Smooth muscle cell (in vitro differentiated cells): ENCODE measurements at regions not wholly inside any gene's neighbourhood (a gene's known extent, or its start where the extent isn't known, plus 50 kb on each side); places are given as distances from the start of the nearest gene placed in this dataset.
A peak's percentile ranks its signal among the peaks of the same experiment; 100 is the strongest.

Experiments used
- DNase-seq: peaks from one replicate; lab custom pipeline; 2025; ENCODE audit not compliant: unreplicated experiment; lab: John Stamatoyannopoulos, UW
- H2AFZ ChIP-seq: fragments of 200-600 bp; sonication (generic); 2 replicates; pipeline ENCODE4 v1.6.0; 2016; ENCODE audit warnings: antibody characterized with exemption, low read depth, mild to moderate bottlenecking
- H3F3A ChIP-seq: fragments of 200-600 bp; sonication (generic); 2 replicates; pipeline ENCODE4 v1.6.0; 2017; ENCODE audit warnings: antibody characterized with exemption, low read depth
- H3K27ac ChIP-seq: fragments of 200-600 bp; sonication (generic); 2 replicates; pipeline ENCODE4 v1.5.1; 2016; ENCODE audit warnings: low read depth, mild to moderate bottlenecking
- H3K27me3 ChIP-seq: fragments of 200-600 bp; sonication (generic); 2 replicates; pipeline ENCODE4 v1.6.1; 2016; ENCODE audit warnings: low read depth, mild to moderate bottlenecking
- H3K36me3 ChIP-seq: fragments of 200-600 bp; sonication (generic); 2 replicates; pipeline ENCODE4 v1.5.1; 2016; ENCODE audit warnings: low read depth
- H3K4me1 ChIP-seq: fragments of 200-600 bp; sonication (generic); 2 replicates; pipeline ENCODE4 v1.5.1; 2016; ENCODE audit warnings: low read depth
- H3K4me2 ChIP-seq: fragments of 200-600 bp; sonication (generic); 2 replicates; pipeline ENCODE4 v1.6.0; 2016; ENCODE audit warnings: mild to moderate bottlenecking
- H3K4me3 ChIP-seq: fragments of 200-600 bp; sonication (generic); 2 replicates; pipeline ENCODE4 v1.5.1; 2016; ENCODE audit warnings: mild to moderate bottlenecking
- H3K79me2 ChIP-seq: fragments of 200-600 bp; sonication (generic); 2 replicates; pipeline ENCODE4 v1.6.0; 2016; ENCODE audit warnings: low read depth, mild to moderate bottlenecking
- H3K9ac ChIP-seq: fragments of 200-600 bp; sonication (generic); 2 replicates; pipeline ENCODE4 v1.6.0; 2016; ENCODE audit warnings: low read depth
- H3K9me3 ChIP-seq: fragments of 200-600 bp; sonication (generic); replicated peaks from 2 replicates; pipeline ENCODE4 v1.5.1; 2016; ENCODE audit warnings: low read depth
- H4K20me1 ChIP-seq: fragments of 200-600 bp; sonication (generic); 2 replicates; pipeline ENCODE4 v1.6.0; 2016; ENCODE audit warnings: low read depth
- WGBS: methylation state at CpG from one replicate; pipeline ENCODE4 v1.1.7; 2016; ENCODE audit warnings: low lambda C conversion rate; 5-methylcytosine and 5-hydroxymethylcytosine counted together
- TF ChIP-seq, protein P1 (sequence below): fragments of 200-600 bp; sonication (generic); IDR thresholded peaks from 2 replicates; pipeline ENCODE4 v1.5.1; 2017; ENCODE audit warnings: borderline replicate concordance, mild to moderate bottlenecking, antibody characterized with exemption; ENCODE audit not compliant: insufficient read depth, poor library complexity, severe bottlenecking

DNA sequence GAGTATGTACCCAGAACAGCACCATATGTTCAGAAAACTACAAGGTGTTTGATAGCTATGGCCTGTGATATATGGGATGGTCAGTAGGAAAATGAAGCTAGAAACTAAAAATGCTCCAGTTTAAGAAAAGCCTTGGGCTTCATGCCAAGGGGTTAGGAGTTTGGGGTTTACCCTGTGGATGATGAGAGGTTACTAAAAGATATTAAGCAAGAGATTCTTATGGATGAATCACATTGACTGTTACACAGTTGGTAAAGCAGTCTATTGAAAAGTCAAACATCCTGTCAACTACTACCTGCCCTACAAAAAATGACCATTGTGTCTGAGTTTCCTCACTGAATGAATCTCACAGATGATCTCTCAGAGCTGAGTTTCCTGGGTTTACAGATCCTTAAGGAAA lies 166.2 kb upstream of the INHBA start:
- DNase-seq = no peak
- H3K9me3 ChIP-seq = no peaks in the 10 kb centered on the region

DNA sequence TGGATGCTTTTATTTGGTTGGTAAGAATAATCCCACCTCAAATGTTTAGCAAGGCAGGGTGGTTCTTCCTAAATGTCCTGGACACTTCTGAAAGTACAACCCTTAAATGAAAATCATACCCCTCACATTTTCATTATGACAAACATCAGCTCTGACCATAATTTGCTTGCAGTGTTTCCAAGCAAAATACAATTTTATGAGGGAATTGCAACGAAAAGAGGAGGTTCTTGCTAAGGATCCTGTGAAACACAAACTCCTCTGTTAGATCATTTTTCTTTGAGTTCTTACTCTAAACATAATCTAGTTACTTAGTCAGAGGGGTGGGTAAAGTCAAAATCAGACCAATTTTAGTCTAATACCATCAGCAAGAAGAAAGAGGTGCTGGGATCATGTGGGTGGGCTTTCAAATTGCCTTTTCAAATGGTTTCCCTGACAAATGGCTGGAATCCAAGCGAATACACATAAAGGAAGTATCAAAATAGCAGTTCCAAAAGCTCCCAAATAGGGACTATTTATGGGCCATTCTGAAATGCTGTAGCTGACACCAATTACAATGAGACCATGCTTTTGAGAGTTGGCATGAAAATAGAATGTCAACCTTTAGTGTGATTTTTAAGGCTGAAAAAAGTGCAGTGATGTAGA lies 164.9 kb upstream of the INHBA start:
- Histone ChIP-seq H3F3A (no peaks in the 10 kb centered on the region), H4K20me1 (no peaks in the 10 kb centered on the region), H3K4me3 (no peak overlapping the region), H3K79me2 (no peaks in the 10 kb centered on the region), H3K9ac (no peak overlapping the region), H3K4me2 (no peak overlapping the region), H3K36me3 (no peaks in the 10 kb centered on the region), H3K27me3 (no peaks in the 10 kb centered on the region), H3K9me3 (no peaks in the 10 kb centered on the region), H3K4me1 (peaks cover 4% of the 10 kb centered on the region), H2AFZ (peak overlapping the region; percentile 61), H3K27ac (no peak overlapping the region)
- DNase-seq = no peak
- TF ChIP-seq, protein P1, sequence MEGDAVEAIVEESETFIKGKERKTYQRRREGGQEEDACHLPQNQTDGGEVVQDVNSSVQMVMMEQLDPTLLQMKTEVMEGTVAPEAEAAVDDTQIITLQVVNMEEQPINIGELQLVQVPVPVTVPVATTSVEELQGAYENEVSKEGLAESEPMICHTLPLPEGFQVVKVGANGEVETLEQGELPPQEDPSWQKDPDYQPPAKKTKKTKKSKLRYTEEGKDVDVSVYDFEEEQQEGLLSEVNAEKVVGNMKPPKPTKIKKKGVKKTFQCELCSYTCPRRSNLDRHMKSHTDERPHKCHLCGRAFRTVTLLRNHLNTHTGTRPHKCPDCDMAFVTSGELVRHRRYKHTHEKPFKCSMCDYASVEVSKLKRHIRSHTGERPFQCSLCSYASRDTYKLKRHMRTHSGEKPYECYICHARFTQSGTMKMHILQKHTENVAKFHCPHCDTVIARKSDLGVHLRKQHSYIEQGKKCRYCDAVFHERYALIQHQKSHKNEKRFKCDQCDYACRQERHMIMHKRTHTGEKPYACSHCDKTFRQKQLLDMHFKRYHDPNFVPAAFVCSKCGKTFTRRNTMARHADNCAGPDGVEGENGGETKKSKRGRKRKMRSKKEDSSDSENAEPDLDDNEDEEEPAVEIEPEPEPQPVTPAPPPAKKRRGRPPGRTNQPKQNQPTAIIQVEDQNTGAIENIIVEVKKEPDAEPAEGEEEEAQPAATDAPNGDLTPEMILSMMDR = no peak
- 79% methylated on average over 2 of the region's 2 CpGs for WGBS

More for the DNA sequence above, 166.2 kb upstream of the INHBA start:
- Histone ChIP-seq H3K9ac (no peak overlapping the region), H3K79me2 (no peaks in the 10 kb centered on the region), H3K27ac (no peak overlapping the region), H4K20me1 (no peaks in the 10 kb centered on the region), H3K36me3 (no peaks in the 10 kb centered on the region), H3K4me2 (peak overlapping the region; percentile 50), H3K4me3 (no peak overlapping the region), H3F3A (no peaks in the 10 kb centered on the region), H3K4me1 (peaks cover 4% of the 10 kb centered on the region), H3K27me3 (no peaks in the 10 kb centered on the region), H2AFZ (no peak overlapping the region)
- TF ChIP-seq, protein P1 = no peak

DNA sequence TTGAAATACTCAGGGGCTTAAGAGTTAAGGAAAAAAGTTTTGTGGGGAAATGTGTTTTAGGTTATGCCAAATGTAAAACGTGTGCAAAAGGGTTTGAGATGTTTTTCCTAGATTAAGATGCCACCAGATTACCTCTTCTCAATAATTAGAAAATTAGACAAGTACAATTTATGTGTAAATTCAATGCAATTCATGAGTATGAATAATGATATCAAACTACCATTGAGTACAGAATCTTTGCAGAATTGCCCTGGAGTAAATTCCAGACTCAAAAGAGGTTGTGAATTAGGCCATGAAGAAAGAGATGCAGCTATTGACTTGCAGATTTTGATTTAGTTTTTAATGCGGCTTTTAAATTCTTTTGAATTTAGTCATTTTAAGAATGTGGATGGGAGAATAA lies 159.4 kb upstream of the INHBA start:
- H3K9ac ChIP-seq = no peak overlapping the region
- H3K4me3 ChIP-seq = no peak overlapping the region
- H3K4me1 ChIP-seq = no peaks in the 10 kb centered on the region
- H4K20me1 ChIP-seq = no peaks in the 10 kb centered on the region
- H3F3A ChIP-seq = no peaks in the 10 kb centered on the region
- no peak overlapping the region for H2AFZ ChIP-seq
- no peak overlapping the region for H3K4me2 ChIP-seq
- WGBS = 93% methylated on average over 2 of the region's 2 CpGs
- no peaks in the 10 kb centered on the region for H3K36me3 ChIP-seq
- no peaks in the 10 kb centered on the region for H3K9me3 ChIP-seq
- no peak overlapping the region for H3K27ac ChIP-seq
- TF ChIP-seq, protein P1 = no peak
- H3K27me3 ChIP-seq = no peaks in the 10 kb centered on the region
- no peak for DNase-seq
- no peaks in the 10 kb centered on the region for H3K79me2 ChIP-seq

DNA sequence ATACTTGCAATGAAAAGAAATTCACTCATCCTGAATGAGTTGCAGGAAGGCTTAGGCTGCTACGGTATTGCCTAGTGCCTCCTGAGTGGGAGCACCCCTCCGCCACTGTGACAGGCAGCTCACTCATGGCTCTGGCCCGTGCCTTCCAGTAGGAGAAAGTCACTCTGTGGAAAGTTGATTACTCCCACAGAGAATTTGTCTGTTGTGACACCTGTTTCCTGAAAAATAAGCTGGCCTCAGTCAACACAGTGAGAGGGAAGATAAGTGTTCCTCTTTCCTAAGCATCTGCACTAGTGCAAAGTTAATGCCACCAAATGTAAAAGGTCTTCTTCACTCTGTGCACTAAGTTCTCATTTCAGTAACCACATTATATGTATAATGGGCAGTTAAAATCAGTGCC lies 158.8 kb upstream of the INHBA start:
- no peaks in the 10 kb centered on the region for H3K79me2 ChIP-seq
- H4K20me1 ChIP-seq = no peaks in the 10 kb centered on the region
- no peaks in the 10 kb centered on the region for H3K4me1 ChIP-seq
- no peaks in the 10 kb centered on the region for H3F3A ChIP-seq
- H3K36me3 ChIP-seq = no peaks in the 10 kb centered on the region
- TF ChIP-seq, protein P1 = no peak
- no peak overlapping the region for H2AFZ ChIP-seq
- 75% methylated on average over 3 of the region's 3 CpGs for WGBS
- DNase-seq = no peak
- no peaks in the 10 kb centered on the region for H3K9me3 ChIP-seq
- H3K27me3 ChIP-seq = no peaks in the 10 kb centered on the region
- H3K4me3 ChIP-seq = no peak overlapping the region
- no peak overlapping the region for H3K4me2 ChIP-seq
- no peak overlapping the region for H3K27ac ChIP-seq
- H3K9ac ChIP-seq = no peak overlapping the region
